D341Med (cell line): ENCODE measurements at regions not wholly inside any gene's neighbourhood (a gene's known extent, or its start where the extent isn't known, plus 50 kb on each side); places are given as distances from the start of the nearest gene placed in this dataset.

Experiments
- DNase-seq: peaks from one replicate; pipeline ENCODE4 v3.0.0; 2012; ENCODE audit warnings: low spot score

GRCh38 chr2:43085505-43085904 lies 140.9 kb downstream of the ZFP36L2 start:
- no peak for DNase-seq

- no peak for DNase-seq
These were observed 141.7 kb downstream of the ZFP36L2 start for GRCh38 chr2:43084699-43085091.

GRCh38 chr2:43083710-43084698 lies 142.4 kb downstream of the ZFP36L2 start:
- DNase-seq = no peak

- no peak for DNase-seq
These were observed 143.3 kb downstream of the ZFP36L2 start for GRCh38 chr2:43082903-43083677.

- DNase-seq = no peak
These were observed 144.1 kb downstream of the ZFP36L2 start for GRCh38 chr2:43082111-43082894.

- no peak for DNase-seq
These were observed 145.2 kb downstream of the ZFP36L2 start for GRCh38 chr2:43081131-43081765.

GRCh38 chr2:43080571-43081021 lies 145.8 kb downstream of the ZFP36L2 start:
- DNase-seq = no peak

- DNase-seq = no peak
These were observed 147.3 kb downstream of the ZFP36L2 start for GRCh38 chr2:43078781-43079755.

GRCh38 chr2:43078301-43078700 lies 148.1 kb downstream of the ZFP36L2 start:
- no peak for DNase-seq

- no peak for DNase-seq
These were observed 148.5 kb downstream of the ZFP36L2 start for GRCh38 chr2:43077876-43078275.

GRCh38 chr2:43076676-43077075 lies 149.7 kb downstream of the ZFP36L2 start:
- no peak for DNase-seq

GRCh38 chr2:43075811-43076585 lies 150.4 kb downstream of the ZFP36L2 start:
- no peak for DNase-seq

- no peak for DNase-seq
These were observed 151.3 kb downstream of the ZFP36L2 start for GRCh38 chr2:43075054-43075593.

- no peak for DNase-seq
These were observed 151.8 kb downstream of the ZFP36L2 start for GRCh38 chr2:43074592-43075053.

GRCh38 chr2:43074052-43074451 lies 152.4 kb downstream of the ZFP36L2 start:
- DNase-seq = no peak

- DNase-seq = no peak
These were observed 153.0 kb downstream of the ZFP36L2 start for GRCh38 chr2:43073401-43073825.

- no peak for DNase-seq
These were observed 154.5 kb downstream of the ZFP36L2 start for GRCh38 chr2:43071599-43072550.
